ENCODE measurements at regions not wholly inside any gene's neighbourhood (a gene's known extent, or its start where the extent isn't known, plus 50 kb on each side); places are given as distances from the start of the nearest gene placed in this dataset.
"Not testable (repeated sequence)": the region's sequence is repeated elsewhere in the genome, so short reads cannot be mapped to it uniquely, and the experiment has no call there.

- no peak for DNase-seq (ENCODE audit: low spot score)
These were observed 147.5 kb upstream of the TSLP start for GRCh38 chr5:110923971-110924370.

GRCh38 chr5:110925398-110925797, 146.1 kb upstream of the TSLP start:
- no peak for DNase-seq (ENCODE audit: low spot score)

- no peak for DNase-seq (ENCODE audit: low spot score)
These were observed 145.6 kb upstream of the TSLP start for GRCh38 chr5:110925916-110926315.

- no peak for DNase-seq (ENCODE audit: low spot score)
These were observed 138.6 kb upstream of the TSLP start for GRCh38 chr5:110932755-110933488.

- no peak for DNase-seq (ENCODE audit: low spot score)
These were observed 131.4 kb upstream of the TSLP start for GRCh38 chr5:110940136-110940535.

- DNase-seq (ENCODE audit: low spot score): no peak
These were observed 125.6 kb upstream of the TSLP start for GRCh38 chr5:110945874-110946436.

GRCh38 chr5:110951373-110951791, 120.1 kb upstream of the TSLP start:
- no peak for DNase-seq (ENCODE audit: low spot score)

- no peak for DNase-seq (ENCODE audit: low spot score)
These were observed 115.1 kb upstream of the TSLP start for GRCh38 chr5:110956280-110956912.

- DNase-seq (ENCODE audit: low spot score): no peak
These were observed 114.3 kb upstream of the TSLP start for GRCh38 chr5:110956913-110957813.

- DNase-seq (ENCODE audit: low spot score): no peak
These were observed 113.6 kb upstream of the TSLP start for GRCh38 chr5:110957934-110958333.

GRCh38 chr5:110963495-110963894, 108.0 kb upstream of the TSLP start:
- no peak for DNase-seq (ENCODE audit: low spot score)

GRCh38 chr5:110965773-110966581, 105.5 kb upstream of the TSLP start:
- DNase-seq (ENCODE audit: low spot score): no peak

- no peak for DNase-seq (ENCODE audit: low spot score)
These were observed 103.1 kb upstream of the TSLP start for GRCh38 chr5:110968246-110969005.

GRCh38 chr5:110969502-110969901, 102.0 kb upstream of the TSLP start:
- DNase-seq (ENCODE audit: low spot score): no peak

- no peak for DNase-seq (ENCODE audit: low spot score)
These were observed 98.0 kb upstream of the TSLP start for GRCh38 chr5:110973510-110973909.

GRCh38 chr5:110977915-110978314, 93.6 kb upstream of the TSLP start:
- no peak for DNase-seq (ENCODE audit: low spot score)

GRCh38 chr5:110985882-110986281, 85.6 kb upstream of the TSLP start:
- DNase-seq (ENCODE audit: low spot score): not testable (repeated sequence)

GRCh38 chr5:110987573-110987972, 83.9 kb upstream of the TSLP start:
- DNase-seq (ENCODE audit: low spot score): not testable (repeated sequence)

GRCh38 chr5:110996742-110997141, 74.8 kb upstream of the TSLP start:
- DNase-seq (ENCODE audit: low spot score): no peak

GRCh38 chr5:111002036-111002435, 69.5 kb upstream of the TSLP start:
- no peak for DNase-seq (ENCODE audit: low spot score)

GRCh38 chr5:111003623-111004022, 67.9 kb upstream of the TSLP start:
- DNase-seq (ENCODE audit: low spot score): no peak

All from activated CD4-positive, alpha-beta T cell treated with anti-CD3 and anti-CD28 coated beads, Interleukin-2, Interleukin-4, amounts not matched to agents 100 ng/mL and 50 ng/mL, durations not matched to agents 16 hours and 8 hours (primary cell).